WTC11 (cell line): ENCODE measurements at regions not wholly inside any gene's neighbourhood (a gene's known extent, or its start where the extent isn't known, plus 50 kb on each side); places are given as distances from the start of the nearest gene placed in this dataset.

Experiments used
- ATAC-seq: fragments of 200-7000 bp; cut with Tn5 transposase; 2 replicates; pipeline ENCODE4 v1.10.0; 2021; ENCODE audit warnings: mild to moderate bottlenecking, moderate library complexity
- CTCF ChIA-PET: fragments of 300-600 bp; sonication (Branson Sonifier 250); formaldehyde crosslinking; loops from one replicate; lab custom pipeline; 2021; ENCODE audit warnings: antibody characterized with exemption; lab: Charles Lee
- POLR2A ChIA-PET: fragments of 350-600 bp; sonication (Branson Sonifier 250); formaldehyde crosslinking; loops from one replicate; lab custom pipeline; 2021; ENCODE audit warnings: antibody characterized with exemption; lab: Charles Lee
- DNase-seq: peaks from one replicate; pipeline ENCODE4 v3.0.0; 2021; ENCODE audit warnings: low spot score
- H3K27ac Mint-ChIP-seq: 2 replicates; pipeline ENCODE4 v1.8.0; 2021; ENCODE audit warnings: mixed read lengths
- H3K27me3 Mint-ChIP-seq: 2 replicates; pipeline ENCODE4 v1.8.0; 2021; ENCODE audit warnings: low read depth, mild to moderate bottlenecking, moderate library complexity, mixed read lengths
- H3K36me3 Mint-ChIP-seq: 2 replicates; pipeline ENCODE4 v1.8.0; 2021; ENCODE audit warnings: mixed read lengths
- H3K4me1 Mint-ChIP-seq: 2 replicates; pipeline ENCODE4 v1.8.0; 2022; ENCODE audit warnings: mixed read lengths
- H3K4me3 Mint-ChIP-seq: 2 replicates; pipeline ENCODE4 v1.8.0; 2021; ENCODE audit warnings: mild to moderate bottlenecking, moderate library complexity, mixed read lengths
- H3K9me3 Mint-ChIP-seq: 2 replicates; pipeline ENCODE4 v1.8.0; 2021; ENCODE audit warnings: mixed read lengths
- EMX1 ChIP-seq: fragments of 250-450 bp; sonication (Bioruptor Pico); IDR thresholded peaks from 2 replicates; pipeline ENCODE4 v1.8.0; 2021; ENCODE audit warnings: mild to moderate bottlenecking
- KAT7 ChIP-seq: sonication (generic); formaldehyde crosslinking; IDR thresholded peaks from 2 replicates; pipeline ENCODE4 v1.8.1; 2023; ENCODE audit warnings: missing genetic modification reagents, mild to moderate bottlenecking, borderline replicate concordance
- NFATC4 ChIP-seq: fragments of 250-450 bp; sonication (Bioruptor Pico); IDR thresholded peaks from 2 replicates; pipeline ENCODE4 v1.9.0; 2021; ENCODE audit warnings: mild to moderate bottlenecking
- NFE2L1 ChIP-seq: sonication (generic); formaldehyde crosslinking; IDR thresholded peaks from 2 replicates; pipeline ENCODE4 v1.8.1; 2023; ENCODE audit warnings: missing genetic modification reagents
- NFYB ChIP-seq: sonication (generic); formaldehyde crosslinking; conservative IDR thresholded peaks from 2 replicates; pipeline ENCODE4 v1.8.0; 2022; ENCODE audit warnings: low read depth, missing genetic modification reagents
- NR1H2 ChIP-seq: sonication (generic); formaldehyde crosslinking; IDR thresholded peaks from 2 replicates; pipeline ENCODE4 v1.9.0; 2021; ENCODE audit warnings: mild to moderate bottlenecking, moderate library complexity, missing genetic modification reagents
- NR2C2 ChIP-seq: sonication (generic); formaldehyde crosslinking; IDR thresholded peaks from 2 replicates; pipeline ENCODE4 v1.8.0; 2022; ENCODE audit warnings: mild to moderate bottlenecking, missing genetic modification reagents
- RORB ChIP-seq: fragments of 250-450 bp; sonication (Bioruptor Pico); IDR thresholded peaks from 2 replicates; pipeline ENCODE4 v1.9.0; 2021; ENCODE audit warnings: mild to moderate bottlenecking
- SMAD3 ChIP-seq: sonication (generic); formaldehyde crosslinking; IDR thresholded peaks from 2 replicates; pipeline ENCODE4 v1.8.0; 2022; ENCODE audit warnings: missing genetic modification reagents, mild to moderate bottlenecking, borderline replicate concordance
- TCF7 ChIP-seq: sonication (generic); formaldehyde crosslinking; IDR thresholded peaks from 2 replicates; pipeline ENCODE4 v1.8.0; 2022; ENCODE audit warnings: mild to moderate bottlenecking, low read depth, missing genetic modification reagents, moderate library complexity
- ZNF416 ChIP-seq: fragments of 250-450 bp; sonication (Bioruptor Pico); IDR thresholded peaks from 2 replicates; pipeline ENCODE4 v1.9.0; 2021; ENCODE audit warnings: mild to moderate bottlenecking, inconsistent platforms
- TF ChIP-seq, protein P1 (sequence below): sonication (generic); formaldehyde crosslinking; IDR thresholded peaks from 2 replicates; pipeline ENCODE4 v1.8.0; 2022; ENCODE audit warnings: missing genetic modification reagents
- TF ChIP-seq, protein P2 (sequence below): sonication (generic); formaldehyde crosslinking; IDR thresholded peaks from 2 replicates; pipeline ENCODE4 v1.8.1; 2022; ENCODE audit warnings: mild to moderate bottlenecking, missing genetic modification reagents, moderate library complexity, borderline replicate concordance
- TF ChIP-seq, protein P3 (sequence below): sonication (generic); formaldehyde crosslinking; IDR thresholded peaks from 2 replicates; pipeline ENCODE4 v1.8.1; 2022; ENCODE audit warnings: low read depth, missing genetic modification reagents, borderline replicate concordance
- TF ChIP-seq, protein P4 (sequence below): fragments of 250-450 bp; sonication (Bioruptor Pico); IDR thresholded peaks from 2 replicates; pipeline ENCODE4 v1.9.0; 2021; ENCODE audit warnings: moderate library complexity, mild to moderate bottlenecking, inconsistent platforms, borderline replicate concordance
- TF ChIP-seq, protein P5 (sequence below): sonication (generic); formaldehyde crosslinking; IDR thresholded peaks from 2 replicates; pipeline ENCODE4 v1.8.0; 2022; ENCODE audit warnings: mild to moderate bottlenecking, missing genetic modification reagents
- TF ChIP-seq, protein P6 (sequence below): sonication (generic); formaldehyde crosslinking; IDR thresholded peaks from 2 replicates; pipeline ENCODE4 v1.8.1; 2023; ENCODE audit warnings: mild to moderate bottlenecking, missing genetic modification reagents, borderline replicate concordance

DNA sequence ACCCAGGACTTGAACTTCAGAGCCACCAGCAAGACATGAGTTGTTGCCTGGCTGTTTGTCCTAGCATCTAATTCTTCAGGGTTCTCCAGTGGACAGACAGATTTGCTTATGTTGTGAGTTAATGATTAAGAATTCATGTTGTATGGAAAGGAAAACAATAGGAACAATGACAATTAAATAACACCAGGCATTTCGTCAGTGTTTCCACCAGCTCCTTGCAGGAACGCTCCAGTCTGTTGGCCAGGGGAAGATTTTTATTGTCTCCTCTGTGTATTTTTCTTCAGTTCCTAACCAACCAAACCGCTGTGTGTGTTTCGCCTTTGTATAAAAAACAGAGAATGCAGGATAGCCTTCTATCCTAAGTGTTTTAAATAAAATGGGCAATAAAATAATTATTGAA lies 64.4 kb upstream of the PTGFR start:
- no peak for TF ChIP-seq RORB (CRISPR knock-in tag)
- TF ChIP-seq NFE2L1 (CRISPR knock-in tag): no peak
- TF ChIP-seq, protein P1, sequence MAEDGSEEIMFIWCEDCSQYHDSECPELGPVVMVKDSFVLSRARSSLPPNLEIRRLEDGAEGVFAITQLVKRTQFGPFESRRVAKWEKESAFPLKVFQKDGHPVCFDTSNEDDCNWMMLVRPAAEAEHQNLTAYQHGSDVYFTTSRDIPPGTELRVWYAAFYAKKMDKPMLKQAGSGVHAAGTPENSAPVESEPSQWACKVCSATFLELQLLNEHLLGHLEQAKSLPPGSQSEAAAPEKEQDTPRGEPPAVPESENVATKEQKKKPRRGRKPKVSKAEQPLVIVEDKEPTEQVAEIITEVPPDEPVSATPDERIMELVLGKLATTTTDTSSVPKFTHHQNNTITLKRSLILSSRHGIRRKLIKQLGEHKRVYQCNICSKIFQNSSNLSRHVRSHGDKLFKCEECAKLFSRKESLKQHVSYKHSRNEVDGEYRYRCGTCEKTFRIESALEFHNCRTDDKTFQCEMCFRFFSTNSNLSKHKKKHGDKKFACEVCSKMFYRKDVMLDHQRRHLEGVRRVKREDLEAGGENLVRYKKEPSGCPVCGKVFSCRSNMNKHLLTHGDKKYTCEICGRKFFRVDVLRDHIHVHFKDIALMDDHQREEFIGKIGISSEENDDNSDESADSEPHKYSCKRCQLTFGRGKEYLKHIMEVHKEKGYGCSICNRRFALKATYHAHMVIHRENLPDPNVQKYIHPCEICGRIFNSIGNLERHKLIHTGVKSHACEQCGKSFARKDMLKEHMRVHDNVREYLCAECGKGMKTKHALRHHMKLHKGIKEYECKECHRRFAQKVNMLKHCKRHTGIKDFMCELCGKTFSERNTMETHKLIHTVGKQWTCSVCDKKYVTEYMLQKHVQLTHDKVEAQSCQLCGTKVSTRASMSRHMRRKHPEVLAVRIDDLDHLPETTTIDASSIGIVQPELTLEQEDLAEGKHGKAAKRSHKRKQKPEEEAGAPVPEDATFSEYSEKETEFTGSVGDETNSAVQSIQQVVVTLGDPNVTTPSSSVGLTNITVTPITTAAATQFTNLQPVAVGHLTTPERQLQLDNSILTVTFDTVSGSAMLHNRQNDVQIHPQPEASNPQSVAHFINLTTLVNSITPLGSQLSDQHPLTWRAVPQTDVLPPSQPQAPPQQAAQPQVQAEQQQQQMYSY (CRISPR knock-in tag): no peak
- Mint-ChIP-seq H3K9me3 (no peaks in the 10 kb centered on the region), H3K36me3 (no peaks in the 10 kb centered on the region), H3K4me3 (no peak overlapping the region), H3K27me3 (no peaks in the 10 kb centered on the region), H3K27ac (no peak overlapping the region), H3K4me1 (peaks cover 7% of the 10 kb centered on the region)
- no peak for DNase-seq
- ATAC-seq: no peak; the same call in 1 of the 2 replicates
- POLR2A ChIA-PET: no interaction called here
- CTCF ChIA-PET: interaction anchor here (1.2 kb wide), 1 partner anchor 191 kb away, joined by 3 read pairs; no protein-coding TSS in a partner anchor

DNA sequence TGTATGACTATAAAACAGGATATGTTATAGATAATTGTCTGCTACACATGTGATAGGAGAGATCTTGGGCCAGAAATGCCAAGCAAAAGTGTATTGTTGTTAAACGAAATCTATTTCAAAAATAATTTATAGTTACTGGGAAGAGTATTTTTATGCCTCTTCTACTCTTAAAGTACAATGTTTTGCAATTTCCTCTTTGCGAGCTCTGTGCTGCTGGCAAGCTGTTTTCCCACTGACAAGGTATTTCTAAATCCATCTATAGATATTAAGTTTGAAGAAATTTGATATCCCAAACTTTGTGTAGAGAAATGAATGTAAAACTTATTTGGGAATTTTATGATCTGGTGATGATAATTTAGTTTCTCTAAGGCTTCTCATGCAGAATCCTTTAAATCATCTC lies 63.3 kb upstream of the PTGFR start:
- Mint-ChIP-seq H3K36me3 (no peaks in the 10 kb centered on the region), H3K4me3 (no peak overlapping the region), H3K27me3 (no peaks in the 10 kb centered on the region), H3K9me3 (no peaks in the 10 kb centered on the region), H3K4me1 (peaks cover 7% of the 10 kb centered on the region), H3K27ac (no peak overlapping the region)
- ATAC-seq: no peak
- TF ChIP-seq, protein P2, sequence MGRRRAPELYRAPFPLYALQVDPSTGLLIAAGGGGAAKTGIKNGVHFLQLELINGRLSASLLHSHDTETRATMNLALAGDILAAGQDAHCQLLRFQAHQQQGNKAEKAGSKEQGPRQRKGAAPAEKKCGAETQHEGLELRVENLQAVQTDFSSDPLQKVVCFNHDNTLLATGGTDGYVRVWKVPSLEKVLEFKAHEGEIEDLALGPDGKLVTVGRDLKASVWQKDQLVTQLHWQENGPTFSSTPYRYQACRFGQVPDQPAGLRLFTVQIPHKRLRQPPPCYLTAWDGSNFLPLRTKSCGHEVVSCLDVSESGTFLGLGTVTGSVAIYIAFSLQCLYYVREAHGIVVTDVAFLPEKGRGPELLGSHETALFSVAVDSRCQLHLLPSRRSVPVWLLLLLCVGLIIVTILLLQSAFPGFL (CRISPR knock-in tag): no peak
- TF ChIP-seq NR1H2 (CRISPR knock-in tag): no peak
- TF ChIP-seq, protein P3, sequence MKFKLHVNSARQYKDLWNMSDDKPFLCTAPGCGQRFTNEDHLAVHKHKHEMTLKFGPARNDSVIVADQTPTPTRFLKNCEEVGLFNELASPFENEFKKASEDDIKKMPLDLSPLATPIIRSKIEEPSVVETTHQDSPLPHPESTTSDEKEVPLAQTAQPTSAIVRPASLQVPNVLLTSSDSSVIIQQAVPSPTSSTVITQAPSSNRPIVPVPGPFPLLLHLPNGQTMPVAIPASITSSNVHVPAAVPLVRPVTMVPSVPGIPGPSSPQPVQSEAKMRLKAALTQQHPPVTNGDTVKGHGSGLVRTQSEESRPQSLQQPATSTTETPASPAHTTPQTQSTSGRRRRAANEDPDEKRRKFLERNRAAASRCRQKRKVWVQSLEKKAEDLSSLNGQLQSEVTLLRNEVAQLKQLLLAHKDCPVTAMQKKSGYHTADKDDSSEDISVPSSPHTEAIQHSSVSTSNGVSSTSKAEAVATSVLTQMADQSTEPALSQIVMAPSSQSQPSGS: no peak
- CTCF ChIA-PET: no interaction called here
- POLR2A ChIA-PET: no interaction called here
- DNase-seq: no peak

DNA sequence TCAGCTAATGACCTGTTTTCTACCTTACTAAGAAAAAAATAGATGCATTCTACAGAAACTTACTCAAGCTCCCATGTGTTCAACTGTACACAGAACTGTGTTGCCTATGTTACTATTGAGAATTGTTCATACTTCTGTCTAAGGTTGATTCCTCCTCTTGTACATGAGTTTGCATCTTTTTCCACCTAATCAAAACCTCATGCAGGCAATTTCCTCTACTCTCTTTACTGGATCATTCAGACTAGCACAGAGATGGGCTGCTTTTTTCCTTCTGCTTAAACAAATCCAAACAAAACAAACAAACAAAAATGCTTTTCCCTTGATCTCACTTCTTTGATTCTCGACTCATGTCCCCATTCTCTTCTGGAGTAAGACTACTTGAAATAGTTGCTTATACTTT lies 58.8 kb upstream of the PTGFR start:
- H3K4me1 Mint-ChIP-seq: peaks cover 5% of the 10 kb centered on the region
- no peaks in the 10 kb centered on the region for H3K36me3 Mint-ChIP-seq
- DNase-seq (no peak), ATAC-seq (no peak)
- peaks cover 10% of the 10 kb centered on the region for H3K9me3 Mint-ChIP-seq
- ChIA-PET CTCF (no interaction called here), POLR2A (no interaction called here)
- TF ChIP-seq NR2C2 (CRISPR knock-in tag) (no peak), NR1H2 (CRISPR knock-in tag) (no peak), ZNF416 (CRISPR knock-in tag) (no peak), EMX1 (CRISPR knock-in tag) (no peak)
- TF ChIP-seq, protein P4, sequence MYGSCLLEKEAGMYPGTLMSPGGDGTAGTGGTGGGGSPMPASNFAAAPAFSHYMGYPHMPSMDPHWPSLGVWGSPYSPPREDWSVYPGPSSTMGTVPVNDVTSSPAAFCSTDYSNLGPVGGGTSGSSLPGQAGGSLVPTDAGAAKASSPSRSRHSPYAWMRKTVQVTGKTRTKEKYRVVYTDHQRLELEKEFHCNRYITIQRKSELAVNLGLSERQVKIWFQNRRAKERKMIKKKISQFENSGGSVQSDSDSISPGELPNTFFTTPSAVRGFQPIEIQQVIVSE (CRISPR knock-in tag): no peak
- H3K4me3 Mint-ChIP-seq: no peak overlapping the region
- no peak overlapping the region for H3K27ac Mint-ChIP-seq
- no peaks in the 10 kb centered on the region for H3K27me3 Mint-ChIP-seq

DNA sequence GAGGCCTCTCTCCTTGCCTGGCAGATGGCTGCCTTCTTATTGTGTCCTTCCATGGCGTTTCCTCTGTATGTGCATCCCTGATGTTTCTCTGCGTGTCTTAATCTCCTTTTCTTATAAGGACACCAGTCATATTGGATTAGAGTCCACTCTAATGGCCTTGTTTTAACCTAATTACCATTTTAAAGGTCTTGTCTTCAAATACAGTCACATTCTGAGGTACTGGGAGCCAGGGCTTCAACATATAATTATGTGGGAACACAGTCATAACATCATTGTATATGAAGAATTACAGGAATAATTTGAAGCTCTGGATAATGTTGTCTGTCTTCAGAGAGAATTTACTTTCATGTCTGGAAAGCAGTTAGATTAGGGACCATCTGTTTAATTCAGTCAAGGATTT lies 56.4 kb upstream of the PTGFR start:
- H3K27me3 Mint-ChIP-seq: no peaks in the 10 kb centered on the region
- ChIA-PET POLR2A (no interaction called here), CTCF (no interaction called here)
- H3K4me3 Mint-ChIP-seq: no peak overlapping the region
- ATAC-seq (no peak), DNase-seq (no peak)
- no peak overlapping the region for H3K27ac Mint-ChIP-seq
- no peaks in the 10 kb centered on the region for H3K36me3 Mint-ChIP-seq
- H3K4me1 Mint-ChIP-seq: peaks cover 10% of the 10 kb centered on the region
- H3K9me3 Mint-ChIP-seq: peaks cover 18% of the 10 kb centered on the region
- TF ChIP-seq SMAD3 (CRISPR knock-in tag): no peak
- TF ChIP-seq NFATC4 (CRISPR knock-in tag): no peak
- no peak for TF ChIP-seq TCF7 (CRISPR knock-in tag)
- TF ChIP-seq, protein P5, sequence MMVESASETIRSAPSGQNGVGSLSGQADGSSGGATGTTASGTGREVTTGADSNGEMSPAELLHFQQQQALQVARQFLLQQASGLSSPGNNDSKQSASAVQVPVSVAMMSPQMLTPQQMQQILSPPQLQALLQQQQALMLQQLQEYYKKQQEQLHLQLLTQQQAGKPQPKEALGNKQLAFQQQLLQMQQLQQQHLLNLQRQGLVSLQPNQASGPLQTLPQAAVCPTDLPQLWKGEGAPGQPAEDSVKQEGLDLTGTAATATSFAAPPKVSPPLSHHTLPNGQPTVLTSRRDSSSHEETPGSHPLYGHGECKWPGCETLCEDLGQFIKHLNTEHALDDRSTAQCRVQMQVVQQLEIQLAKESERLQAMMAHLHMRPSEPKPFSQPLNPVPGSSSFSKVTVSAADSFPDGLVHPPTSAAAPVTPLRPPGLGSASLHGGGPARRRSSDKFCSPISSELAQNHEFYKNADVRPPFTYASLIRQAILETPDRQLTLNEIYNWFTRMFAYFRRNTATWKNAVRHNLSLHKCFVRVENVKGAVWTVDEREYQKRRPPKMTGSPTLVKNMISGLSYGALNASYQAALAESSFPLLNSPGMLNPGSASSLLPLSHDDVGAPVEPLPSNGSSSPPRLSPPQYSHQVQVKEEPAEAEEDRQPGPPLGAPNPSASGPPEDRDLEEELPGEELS (CRISPR knock-in tag): no peak
- TF ChIP-seq KAT7 (CRISPR knock-in tag): no peak
- TF ChIP-seq NFYB (CRISPR knock-in tag): no peak
- TF ChIP-seq, protein P6, sequence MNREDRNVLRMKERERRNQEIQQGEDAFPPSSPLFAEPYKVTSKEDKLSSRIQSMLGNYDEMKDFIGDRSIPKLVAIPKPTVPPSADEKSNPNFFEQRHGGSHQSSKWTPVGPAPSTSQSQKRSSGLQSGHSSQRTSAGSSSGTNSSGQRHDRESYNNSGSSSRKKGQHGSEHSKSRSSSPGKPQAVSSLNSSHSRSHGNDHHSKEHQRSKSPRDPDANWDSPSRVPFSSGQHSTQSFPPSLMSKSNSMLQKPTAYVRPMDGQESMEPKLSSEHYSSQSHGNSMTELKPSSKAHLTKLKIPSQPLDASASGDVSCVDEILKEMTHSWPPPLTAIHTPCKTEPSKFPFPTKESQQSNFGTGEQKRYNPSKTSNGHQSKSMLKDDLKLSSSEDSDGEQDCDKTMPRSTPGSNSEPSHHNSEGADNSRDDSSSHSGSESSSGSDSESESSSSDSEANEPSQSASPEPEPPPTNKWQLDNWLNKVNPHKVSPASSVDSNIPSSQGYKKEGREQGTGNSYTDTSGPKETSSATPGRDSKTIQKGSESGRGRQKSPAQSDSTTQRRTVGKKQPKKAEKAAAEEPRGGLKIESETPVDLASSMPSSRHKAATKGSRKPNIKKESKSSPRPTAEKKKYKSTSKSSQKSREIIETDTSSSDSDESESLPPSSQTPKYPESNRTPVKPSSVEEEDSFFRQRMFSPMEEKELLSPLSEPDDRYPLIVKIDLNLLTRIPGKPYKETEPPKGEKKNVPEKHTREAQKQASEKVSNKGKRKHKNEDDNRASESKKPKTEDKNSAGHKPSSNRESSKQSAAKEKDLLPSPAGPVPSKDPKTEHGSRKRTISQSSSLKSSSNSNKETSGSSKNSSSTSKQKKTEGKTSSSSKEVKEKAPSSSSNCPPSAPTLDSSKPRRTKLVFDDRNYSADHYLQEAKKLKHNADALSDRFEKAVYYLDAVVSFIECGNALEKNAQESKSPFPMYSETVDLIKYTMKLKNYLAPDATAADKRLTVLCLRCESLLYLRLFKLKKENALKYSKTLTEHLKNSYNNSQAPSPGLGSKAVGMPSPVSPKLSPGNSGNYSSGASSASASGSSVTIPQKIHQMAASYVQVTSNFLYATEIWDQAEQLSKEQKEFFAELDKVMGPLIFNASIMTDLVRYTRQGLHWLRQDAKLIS (CRISPR knock-in tag): no peak
